ENCODE measurements at regions not wholly inside any gene's neighbourhood (a gene's known extent, or its start where the extent isn't known, plus 50 kb on each side); places are given as distances from the start of the nearest gene placed in this dataset.

DNA sequence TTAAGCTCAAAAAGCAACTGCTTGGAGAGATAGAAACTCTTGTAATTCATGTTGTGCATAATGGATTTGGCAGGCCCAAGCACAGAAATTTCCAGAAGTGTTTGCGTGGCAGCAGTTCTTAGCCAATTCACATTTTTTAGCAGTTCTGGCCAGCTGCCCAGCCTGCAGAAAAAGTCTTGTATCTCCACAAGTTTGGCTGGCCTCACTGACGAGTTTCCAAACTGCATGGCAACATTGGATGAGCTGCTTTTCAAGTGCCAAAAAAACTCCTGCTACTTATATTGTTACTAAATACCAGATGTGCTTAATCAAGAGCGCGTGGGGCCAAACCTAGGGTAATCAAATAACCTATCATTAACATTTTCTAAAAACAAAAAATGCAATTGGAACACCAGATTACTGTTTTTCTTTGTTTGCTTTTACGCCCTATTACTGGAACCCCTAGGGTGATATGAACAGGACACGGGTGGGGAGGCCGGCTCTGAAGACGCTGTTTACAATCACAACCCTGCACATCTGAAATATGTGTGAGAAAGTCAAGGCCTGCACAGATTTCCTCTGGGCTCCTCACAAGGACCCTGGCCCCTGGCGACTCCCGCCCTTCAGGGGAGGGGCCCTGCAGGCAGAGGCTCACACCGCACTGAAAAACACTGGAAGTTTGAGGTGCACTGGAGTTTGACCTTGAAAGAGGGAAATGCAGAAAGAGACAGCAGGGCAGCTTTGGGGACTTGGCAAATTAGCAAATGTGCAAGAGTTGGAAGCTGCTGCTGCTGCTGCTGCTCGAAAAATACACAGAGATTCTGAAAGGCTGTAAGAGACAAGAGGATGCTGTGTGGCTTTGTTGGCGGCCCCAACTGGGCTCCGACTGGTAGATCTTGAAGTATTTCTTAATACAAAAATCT, 55.2 kb upstream of the TARBP1 start:
- Histone ChIP-seq H3K4me1 (ENCODE audit: control insufficient read depth, insufficient read depth, low read length) (peaks cover 50% of the 10 kb centered on the region), H3K36me3 (ENCODE audit: insufficient read depth, low read length) (no peaks in the 10 kb centered on the region), H3K27me3 (ENCODE audit: control insufficient read depth, insufficient read depth, low read length) (peaks cover 4% of the 10 kb centered on the region), H3K9me3 (replicated peaks; ENCODE audit: low read length) (no peaks in the 10 kb centered on the region), H3K4me2 (ENCODE audit: low read length) (peak overlapping the region; percentile 64), H3K9ac (ENCODE audit: low read depth, low read length) (peak overlapping the region; percentile 61), H3K4me3 (ENCODE audit: low read length) (no peak overlapping the region)

GRCh38 chr1:234533034-234533891, 54.3 kb upstream of the TARBP1 start:
- peak overlapping the region; percentile 40 for H3K4me3 ChIP-seq (ENCODE audit: low read length)
- no peaks in the 10 kb centered on the region for H3K9me3 ChIP-seq (replicated peaks; ENCODE audit: low read length)
- H3K4me2 ChIP-seq (ENCODE audit: low read length), result peak overlapping the region; percentile 64
- peak overlapping the region; percentile 83 for H3K9ac ChIP-seq (ENCODE audit: low read depth, low read length)
- peaks cover 4% of the 10 kb centered on the region for H3K27me3 ChIP-seq (ENCODE audit: control insufficient read depth, insufficient read depth, low read length)
- H3K4me1 ChIP-seq (ENCODE audit: control insufficient read depth, insufficient read depth, low read length), result peaks cover 50% of the 10 kb centered on the region
- H3K36me3 ChIP-seq (ENCODE audit: insufficient read depth, low read length), result no peaks in the 10 kb centered on the region

DNA sequence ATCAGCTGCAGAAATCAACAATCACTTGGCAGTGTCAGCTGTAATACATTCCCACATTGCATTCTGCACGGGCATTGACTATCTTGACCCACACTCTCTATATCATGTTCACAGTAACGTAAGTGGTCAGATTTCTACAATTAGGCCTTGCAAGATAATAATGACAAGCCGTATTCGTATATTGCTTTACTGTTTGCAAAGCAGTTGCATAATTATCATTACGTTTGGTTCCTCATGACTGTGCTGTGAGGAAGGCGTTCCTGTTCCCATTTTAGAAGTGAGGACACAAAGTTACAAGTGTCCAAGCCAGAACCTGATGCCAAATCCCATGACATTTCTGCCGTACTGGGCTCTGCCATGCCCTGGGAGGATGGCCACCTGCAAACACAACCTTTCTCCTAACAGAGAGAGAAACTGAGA, 53.5 kb upstream of the TARBP1 start:
- Histone ChIP-seq H3K4me3 (ENCODE audit: low read length) (no peak overlapping the region), H3K4me2 (ENCODE audit: low read length) (peak overlapping the region; percentile 2), H3K9me3 (replicated peaks; ENCODE audit: low read length) (no peaks in the 10 kb centered on the region), H3K27me3 (ENCODE audit: control insufficient read depth, insufficient read depth, low read length) (peaks cover under 1% of the 10 kb centered on the region), H3K9ac (ENCODE audit: low read depth, low read length) (peak overlapping the region; percentile 83), H3K36me3 (ENCODE audit: insufficient read depth, low read length) (no peaks in the 10 kb centered on the region), H3K4me1 (ENCODE audit: control insufficient read depth, insufficient read depth, low read length) (peaks cover 55% of the 10 kb centered on the region)

- peak overlapping the region; percentile 83 for H3K9ac ChIP-seq (ENCODE audit: low read depth, low read length)
- no peaks in the 10 kb centered on the region for H3K9me3 ChIP-seq (replicated peaks; ENCODE audit: low read length)
- no peaks in the 10 kb centered on the region for H3K27me3 ChIP-seq (ENCODE audit: control insufficient read depth, insufficient read depth, low read length)
- no peak overlapping the region for H3K4me3 ChIP-seq (ENCODE audit: low read length)
- H3K4me1 ChIP-seq (ENCODE audit: control insufficient read depth, insufficient read depth, low read length), result peaks cover 58% of the 10 kb centered on the region
- H3K4me2 ChIP-seq (ENCODE audit: low read length), result peak overlapping the region; percentile 59
- no peaks in the 10 kb centered on the region for H3K36me3 ChIP-seq (ENCODE audit: insufficient read depth, low read length)
These were observed 52.2 kb upstream of the TARBP1 start for GRCh38 chr1:234531151-234531635.

GRCh38 chr1:234530672-234531071, 51.7 kb upstream of the TARBP1 start:
- no peak overlapping the region for H3K4me3 ChIP-seq (ENCODE audit: low read length)
- peaks cover 53% of the 10 kb centered on the region for H3K4me1 ChIP-seq (ENCODE audit: control insufficient read depth, insufficient read depth, low read length)

GRCh38 chr1:234529950-234530237, 50.9 kb upstream of the TARBP1 start:
- Histone ChIP-seq H3K9ac (ENCODE audit: low read depth, low read length) (no peak overlapping the region), H3K27me3 (ENCODE audit: control insufficient read depth, insufficient read depth, low read length) (no peaks in the 10 kb centered on the region), H3K4me3 (ENCODE audit: low read length) (no peak overlapping the region), H3K36me3 (ENCODE audit: insufficient read depth, low read length) (no peaks in the 10 kb centered on the region), H3K4me2 (ENCODE audit: low read length) (no peak overlapping the region), H3K4me1 (ENCODE audit: control insufficient read depth, insufficient read depth, low read length) (peaks cover 48% of the 10 kb centered on the region), H3K9me3 (replicated peaks; ENCODE audit: low read length) (no peaks in the 10 kb centered on the region)

More at GRCh38 chr1:234530672-234531071, 51.7 kb upstream of the TARBP1 start:
- H3K4me2 ChIP-seq (ENCODE audit: low read length), result no peak overlapping the region
- H3K36me3 ChIP-seq (ENCODE audit: insufficient read depth, low read length), result no peaks in the 10 kb centered on the region
- H3K27me3 ChIP-seq (ENCODE audit: control insufficient read depth, insufficient read depth, low read length), result no peaks in the 10 kb centered on the region
- peak overlapping the region; percentile 83 for H3K9ac ChIP-seq (ENCODE audit: low read depth, low read length)
- H3K9me3 ChIP-seq (replicated peaks; ENCODE audit: low read length), result no peaks in the 10 kb centered on the region

DNA sequence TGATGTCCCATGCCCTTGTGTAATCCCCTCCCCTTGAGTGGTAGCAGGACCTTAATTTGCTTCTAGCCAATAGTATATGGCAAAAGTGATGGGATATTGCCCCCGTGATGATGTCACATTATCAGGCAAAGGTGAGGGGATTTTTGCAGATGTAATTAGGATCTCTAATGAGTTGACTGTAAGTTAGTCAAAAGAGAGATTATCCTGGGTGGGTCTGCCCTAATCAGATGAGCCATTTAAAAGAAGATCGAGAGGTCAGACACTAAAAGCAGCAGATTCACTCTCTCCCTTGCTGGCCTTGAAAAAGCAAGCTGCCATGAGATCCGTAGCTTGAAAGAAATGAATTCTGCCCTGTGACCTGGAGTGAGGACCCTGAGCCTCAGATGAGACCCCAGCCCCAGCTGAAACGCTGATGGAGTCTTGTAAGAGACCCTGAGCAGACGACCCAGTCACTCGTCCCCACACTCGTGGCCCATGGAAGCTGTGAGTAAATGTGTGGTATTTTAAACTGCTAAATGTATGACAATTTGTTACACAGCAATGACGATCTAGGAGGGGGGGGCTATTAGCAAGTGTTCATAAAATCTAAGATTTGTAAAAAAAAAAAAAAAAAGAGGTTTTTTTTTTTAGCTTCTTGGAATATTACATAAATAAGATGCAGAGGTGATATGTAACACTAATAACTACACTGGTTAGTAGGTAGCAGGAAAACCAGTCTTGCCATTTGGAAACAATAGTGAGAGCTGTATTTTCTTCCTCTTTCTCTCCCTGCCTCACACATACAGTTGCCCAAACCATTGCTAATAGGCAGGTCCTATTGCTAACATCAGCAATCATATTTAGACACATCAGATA, 50.3 kb upstream of the TARBP1 start:
- H3K4me1 ChIP-seq (ENCODE audit: control insufficient read depth, insufficient read depth, low read length), result peaks cover 42% of the 10 kb centered on the region

More for the DNA sequence above, 50.3 kb upstream of the TARBP1 start:
- Histone ChIP-seq H3K9ac (ENCODE audit: low read depth, low read length) (no peak overlapping the region), H3K4me2 (ENCODE audit: low read length) (no peak overlapping the region), H3K27me3 (ENCODE audit: control insufficient read depth, insufficient read depth, low read length) (no peaks in the 10 kb centered on the region), H3K4me3 (ENCODE audit: low read length) (no peak overlapping the region), H3K9me3 (replicated peaks; ENCODE audit: low read length) (no peaks in the 10 kb centered on the region), H3K36me3 (ENCODE audit: insufficient read depth, low read length) (no peaks in the 10 kb centered on the region)
